GM12878 (cell line): ENCODE measurements at regions not wholly inside any gene's neighbourhood (a gene's known extent, or its start where the extent isn't known, plus 50 kb on each side); places are given as distances from the start of the nearest gene placed in this dataset.
"Not testable (repeated sequence)": the region's sequence is repeated elsewhere in the genome, so short reads cannot be mapped to it uniquely, and the experiment has no call there.

Experiments used
- CEBPB ChIP-seq, 2 experiments: fragments of 150-350 bp in 1 of 2; IDR thresholded peaks; 2 replicates each; pipeline ENCODE4 v1.6.1; 2012 to 2014; ENCODE audit warnings: low read depth in 2 of 2, low read length in 2 of 2, borderline replicate concordance in 1 of 2, inconsistent platforms in 1 of 2
- FOXM1 ChIP-seq: IDR thresholded peaks from 2 replicates; pipeline ENCODE4 v1.6.1; 2012; ENCODE audit warnings: low read depth, mild to moderate bottlenecking, inconsistent platforms, low read length, moderate library complexity
- NFYB ChIP-seq: IDR thresholded peaks from 2 replicates; pipeline ENCODE4 v1.6.1; 2011; ENCODE audit warnings: low read depth, mild to moderate bottlenecking, low read length, improper control_type of control experiment, moderate library complexity; ENCODE audit not compliant: insufficient read depth
- NR2F1 ChIP-seq: fragments of 450-650 bp; conservative IDR thresholded peaks from 2 replicates; pipeline ENCODE4 v1.6.1; 2017; ENCODE audit warnings: mild to moderate bottlenecking
- PBX3 ChIP-seq: IDR thresholded peaks from 2 replicates; pipeline ENCODE4 v1.6.1; 2011; ENCODE audit warnings: mild to moderate bottlenecking, low read depth, low read length, moderate library complexity; ENCODE audit not compliant: insufficient replicate concordance
- TCF12 ChIP-seq: IDR thresholded peaks from 2 replicates; pipeline ENCODE4 v1.6.1; 2011; ENCODE audit warnings: low read depth, mild to moderate bottlenecking, low read length

- TF ChIP-seq NR2F1; TCF12; FOXM1; NFYB; CEBPB (IDR thresholded peaks at IDR 0.05; ENCODE audit: borderline replicate concordance in 1 of 2, low read depth in 2 of 2, low read length in 2 of 2); PBX3: not testable (repeated sequence)
These were observed 108.4 kb upstream of the METTL14 start for GRCh38 chr4:118576709-118577219.
